ENCODE measurements at regions not wholly inside any gene's neighbourhood (a gene's known extent, or its start where the extent isn't known, plus 50 kb on each side); places are given as distances from the start of the nearest gene placed in this dataset.

DNA sequence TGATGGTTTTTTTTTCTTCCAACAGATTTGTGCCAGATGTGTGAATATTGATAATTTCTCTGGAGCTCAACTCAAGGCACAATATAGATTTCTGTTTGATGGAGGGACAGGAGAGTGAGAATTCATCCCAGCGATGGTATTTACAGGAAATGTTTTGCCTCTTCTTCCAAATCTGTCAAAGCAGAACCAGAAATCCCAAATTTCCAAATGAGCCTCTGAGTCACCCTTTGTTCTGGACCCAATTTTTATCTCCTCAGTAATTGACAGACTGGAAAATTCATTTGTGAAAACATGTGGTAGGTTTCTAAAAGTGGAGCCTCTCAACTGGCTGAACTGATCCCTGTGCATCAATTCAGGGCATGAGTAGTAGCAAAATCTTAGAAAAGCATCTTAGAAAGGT is 223.2 kb upstream of the TSHZ2 start:
- intact Hi-C loops (cut with DNase I), result no loop called here
- H3K4me1 ChIP-seq, result no peaks in the 10 kb centered on the region
- no peaks in the 10 kb centered on the region for H3K36me3 ChIP-seq
- TF ChIP-seq CTCF (IDR thresholded peaks at IDR 0.05), result no peak
- H3K9me3 ChIP-seq, result no peaks in the 10 kb centered on the region
- no peaks in the 10 kb centered on the region for H3K27me3 ChIP-seq
- no peak overlapping the region for H3K27ac ChIP-seq
- no peak overlapping the region for H3K4me3 ChIP-seq
- DNase-seq (ENCODE audit: low spot score in 2 of 2), result no peak

GRCh38 chr20:52748285-52748932 is 223.7 kb upstream of the TSHZ2 start:
- intact Hi-C loops (cut with DNase I), result no loop called here
- H3K9me3 ChIP-seq, result no peaks in the 10 kb centered on the region
- H3K4me3 ChIP-seq, result no peak overlapping the region
- no peak for DNase-seq (ENCODE audit: low spot score in 2 of 2)
- no peak for TF ChIP-seq CTCF (IDR thresholded peaks at IDR 0.05)
- no peaks in the 10 kb centered on the region for H3K27me3 ChIP-seq
- no peaks in the 10 kb centered on the region for H3K4me1 ChIP-seq
- no peaks in the 10 kb centered on the region for H3K36me3 ChIP-seq
- H3K27ac ChIP-seq, result no peak overlapping the region

DNA sequence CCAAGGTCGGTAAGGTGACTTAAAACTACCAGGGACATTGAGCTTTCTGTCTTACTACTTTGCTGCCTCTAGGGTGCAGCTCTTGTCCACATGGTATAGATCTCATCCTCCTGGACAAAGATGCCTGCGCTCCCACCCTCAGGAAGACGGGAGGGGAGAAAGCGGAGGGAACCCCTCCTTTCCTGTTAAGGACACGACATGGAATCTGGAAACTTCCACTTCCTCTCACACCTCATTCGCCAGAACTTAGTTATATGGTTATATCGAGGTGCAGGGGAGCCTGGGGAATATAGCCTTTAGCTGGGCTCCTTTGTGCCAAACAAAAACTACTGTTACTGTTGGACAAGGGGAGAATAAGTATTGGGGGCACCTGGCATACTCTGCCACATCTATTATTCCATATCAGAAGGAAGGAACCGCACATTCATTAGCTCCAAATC is 224.3 kb upstream of the TSHZ2 start:
- no peak overlapping the region for H3K27ac ChIP-seq

GRCh38 chr20:52746770-52747169 is 225.4 kb upstream of the TSHZ2 start:
- H3K4me3 ChIP-seq, result no peak overlapping the region
- intact Hi-C loops (cut with DNase I), result no loop called here
- TF ChIP-seq CTCF (IDR thresholded peaks at IDR 0.05), result no peak
- DNase-seq (ENCODE audit: low spot score in 2 of 2), result no peak
- no peak overlapping the region for H3K27ac ChIP-seq
- H3K27me3 ChIP-seq, result no peaks in the 10 kb centered on the region
- H3K9me3 ChIP-seq, result no peaks in the 10 kb centered on the region
- no peaks in the 10 kb centered on the region for H3K4me1 ChIP-seq
- H3K36me3 ChIP-seq, result no peaks in the 10 kb centered on the region

More for the DNA sequence above, 224.3 kb upstream of the TSHZ2 start:
- intact Hi-C loops (cut with DNase I), result no loop called here
- DNase-seq (ENCODE audit: low spot score in 2 of 2), result no peak
- Histone ChIP-seq H3K4me3 (no peak overlapping the region), H3K27me3 (no peaks in the 10 kb centered on the region), H3K4me1 (no peaks in the 10 kb centered on the region), H3K36me3 (no peaks in the 10 kb centered on the region), H3K9me3 (no peaks in the 10 kb centered on the region)
- TF ChIP-seq CTCF (IDR thresholded peaks at IDR 0.05), result no peak

DNA sequence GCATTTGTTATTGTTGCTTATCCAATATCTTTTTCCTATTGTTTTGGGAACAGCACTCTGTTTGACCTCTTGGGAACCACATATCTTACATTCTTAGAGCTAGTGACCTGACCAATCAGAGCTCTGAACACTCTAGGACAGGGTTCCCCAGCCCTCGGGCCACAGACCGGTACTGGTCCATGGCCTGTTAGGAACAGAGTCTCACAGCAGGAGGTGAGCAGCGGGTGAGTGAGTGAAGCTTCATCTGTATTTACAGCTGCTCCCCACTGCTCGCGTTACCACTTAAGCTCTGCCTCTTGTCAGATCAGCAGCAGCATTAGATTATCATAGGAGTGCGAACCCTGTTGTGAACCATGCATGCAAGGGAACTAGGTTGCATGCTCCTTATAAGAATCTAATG is 226.0 kb upstream of the TSHZ2 start:
- intact Hi-C loops (cut with DNase I), result no loop called here
- H3K4me1 ChIP-seq, result no peaks in the 10 kb centered on the region
- no peaks in the 10 kb centered on the region for H3K36me3 ChIP-seq
- no peaks in the 10 kb centered on the region for H3K9me3 ChIP-seq
- TF ChIP-seq CTCF (IDR thresholded peaks at IDR 0.05), result no peak
- H3K27me3 ChIP-seq, result no peaks in the 10 kb centered on the region
- H3K27ac ChIP-seq, result no peak overlapping the region
- no peak overlapping the region for H3K4me3 ChIP-seq
- DNase-seq (ENCODE audit: low spot score in 2 of 2), result no peak

DNA sequence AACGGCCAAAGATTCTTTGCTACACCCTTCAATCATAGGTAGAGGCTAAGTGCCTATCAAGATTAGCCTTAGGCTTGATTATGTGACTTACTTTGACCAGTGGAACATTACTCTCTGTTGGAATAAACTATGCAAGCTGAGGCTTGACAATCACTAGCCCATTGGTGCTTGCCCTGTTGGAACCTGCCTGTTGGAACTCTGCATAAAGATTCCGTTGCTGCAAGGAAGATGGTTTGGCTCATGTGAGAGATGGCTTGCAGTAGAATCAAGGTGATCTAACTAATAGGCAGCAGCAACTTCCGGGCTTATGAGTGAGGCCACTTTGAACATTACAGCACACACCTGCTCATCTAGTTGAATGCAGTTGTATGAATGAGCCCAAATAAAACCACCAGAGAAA is 227.7 kb upstream of the TSHZ2 start:
- no peak for DNase-seq (ENCODE audit: low spot score in 2 of 2)
- Histone ChIP-seq H3K4me1 (no peaks in the 10 kb centered on the region), H3K9me3 (no peaks in the 10 kb centered on the region), H3K4me3 (no peak overlapping the region), H3K27me3 (no peaks in the 10 kb centered on the region), H3K27ac (no peak overlapping the region), H3K36me3 (no peaks in the 10 kb centered on the region)
- TF ChIP-seq CTCF (IDR thresholded peaks at IDR 0.05), result no peak
- intact Hi-C loops (cut with DNase I), result no loop called here

Data from ascending aorta (tissue), 2 donors.